Gastrocnemius medialis (tissue), 4 donors: ENCODE measurements at regions not wholly inside any gene's neighbourhood (a gene's known extent, or its start where the extent isn't known, plus 50 kb on each side); places are given as distances from the start of the nearest gene placed in this dataset.

Experiments
- CTCF ChIP-seq, 5 experiments: fragments of 450-650 bp in 3 of 5; fragments of 200-600 bp in 2 of 5; sonication (generic) in 2 of 5; IDR thresholded peaks in 4 of 5; conservative IDR thresholded peaks in 1 of 5; 1 replicate in 4 of 5; 2 replicates in 1 of 5; pipeline ENCODE4 v1.5.1; 2016 to 2019; ENCODE audit warnings: antibody characterized with exemption in 5 of 5, mild to moderate bottlenecking in 3 of 5, moderate library complexity in 3 of 5
- POLR2A ChIP-seq, 2 donors: fragments of 450-650 bp; IDR thresholded peaks; one replicate each; pipeline ENCODE4 v1.6.1; 2017; ENCODE audit warnings: antibody characterized with exemption in 2 of 2, mild to moderate bottlenecking in 2 of 2, moderate library complexity in 2 of 2

GRCh38 chr10:109247814-109248213 is 675.5 kb downstream of the XPNPEP1 start:
- TF ChIP-seq POLR2A (IDR thresholded peaks at IDR 0.05) (no peak), CTCF (IDR thresholded peaks at IDR 0.05 in 4 of 5, conservative IDR thresholded peaks at IDR 0.05 in 1 of 5) (no peak)
